H1 (cell line): ENCODE measurements at regions not wholly inside any gene's neighbourhood (a gene's known extent, or its start where the extent isn't known, plus 50 kb on each side); places are given as distances from the start of the nearest gene placed in this dataset.

Experiments
- CBX8 ChIP-seq: fragments of 300-800, 300-1000 bp; sonication (generic); IDR thresholded peaks from 2 replicates; pipeline ENCODE4 v1.7.1; 2016; ENCODE audit warnings: low read depth, low read length, borderline replicate concordance
- CTBP2 ChIP-seq: IDR thresholded peaks from 2 replicates; pipeline ENCODE4 v1.7.0; 2011; ENCODE audit warnings: borderline replicate concordance, mild to moderate bottlenecking, moderate library complexity, mixed read lengths, low read length; ENCODE audit not compliant: insufficient read depth, insufficient read length
- FOSL1 ChIP-seq: IDR thresholded peaks from 2 replicates; pipeline ENCODE4 v1.6.1; 2011; ENCODE audit warnings: mild to moderate bottlenecking, low read depth, low read length, moderate library complexity; ENCODE audit not compliant: insufficient read depth
- GABPA ChIP-seq: IDR thresholded peaks from 2 replicates; pipeline ENCODE4 v1.6.1; 2011; ENCODE audit warnings: mild to moderate bottlenecking, low read length, moderate library complexity, borderline replicate concordance; ENCODE audit not compliant: insufficient read depth
- KDM4A ChIP-seq: IDR thresholded peaks from one replicate; pipeline ENCODE4 v1.7.1; 2012; ENCODE audit warnings: low read depth, mild to moderate bottlenecking, moderate library complexity, low read length, inconsistent platforms; ENCODE audit not compliant: severe bottlenecking
- POLR2A ChIP-seq, 2 experiments: IDR thresholded peaks; 1 replicate in 1 of 2; 2 replicates in 1 of 2; pipeline ENCODE4 v1.6.1; 2011; ENCODE audit warnings: low read depth in 2 of 2, low read length in 2 of 2, mild to moderate bottlenecking in 2 of 2; ENCODE audit errors: control extremely low read depth in 1 of 2
- RAD21 ChIP-seq, 2 experiments: IDR thresholded peaks in 1 of 2; conservative IDR thresholded peaks in 1 of 2; 2 replicates each; pipeline ENCODE4 v1.6.1; 2011; ENCODE audit warnings: low read depth in 2 of 2, low read length in 2 of 2, improper control_type of control experiment in 1 of 2, inconsistent platforms in 1 of 2, mild to moderate bottlenecking in 1 of 2, moderate library complexity in 1 of 2
- SP1 ChIP-seq: IDR thresholded peaks from 2 replicates; pipeline ENCODE4 v1.6.1; 2011; ENCODE audit warnings: low read depth, low read length
- TCF12 ChIP-seq: IDR thresholded peaks from 2 replicates; pipeline ENCODE4 v1.6.1; 2011; ENCODE audit warnings: low read depth, mild to moderate bottlenecking, low read length

DNA sequence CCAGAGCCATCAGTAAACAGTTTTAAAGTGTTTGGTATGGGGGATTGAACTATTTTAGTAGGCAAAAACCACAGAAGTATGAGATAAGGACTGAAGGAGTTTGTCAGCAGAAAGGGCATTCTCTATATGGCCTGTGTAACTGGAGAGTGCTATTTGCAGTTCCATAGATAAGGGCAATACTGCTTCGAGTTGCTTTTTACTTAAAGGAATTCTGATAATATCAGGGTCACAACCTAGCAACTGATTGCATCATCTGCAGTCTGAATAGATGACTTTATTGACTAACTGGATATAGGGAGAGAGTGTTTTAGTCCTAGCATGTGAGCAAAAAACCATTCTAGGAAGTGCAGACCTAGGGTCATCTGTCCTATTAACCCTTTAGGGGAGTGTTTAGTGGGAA, 645.2 kb upstream of the PTPRD start (continued):
- TF ChIP-seq SP1 (no peak), TCF12 (no peak), GABPA (no peak), POLR2A (IDR thresholded peaks at IDR 0.05; ENCODE audit: control extremely low read depth in 1 of 2, low read depth in 2 of 2, low read length in 2 of 2) (no peak), FOSL1 (no peak), KDM4A (no peak), CTBP2 (no peak), CBX8 (no peak), RAD21 (IDR thresholded peaks at IDR 0.05 in 1 of 2, conservative IDR thresholded peaks at IDR 0.05 in 1 of 2; ENCODE audit: low read depth in 2 of 2, low read length in 2 of 2) (no peak)
